Astrocyte (in vitro differentiated cells and primary cell): ENCODE measurements at regions not wholly inside any gene's neighbourhood (a gene's known extent, or its start where the extent isn't known, plus 50 kb on each side); places are given as distances from the start of the nearest gene placed in this dataset.

ENCODE experiments used
- EZH2 ChIP-seq: IDR thresholded peaks from 2 replicates; pipeline ENCODE4 v1.6.1; 2012; ENCODE audit warnings: mild to moderate bottlenecking, low read length, inconsistent platforms; ENCODE audit not compliant: insufficient read depth
- TF ChIP-seq, protein P1 (sequence below): IDR thresholded peaks from 2 replicates; pipeline ENCODE4 v1.5.1; 2011; ENCODE audit warnings: low read depth, mild to moderate bottlenecking, inconsistent platforms, low read length, moderate library complexity; ENCODE audit not compliant: insufficient read depth

DNA sequence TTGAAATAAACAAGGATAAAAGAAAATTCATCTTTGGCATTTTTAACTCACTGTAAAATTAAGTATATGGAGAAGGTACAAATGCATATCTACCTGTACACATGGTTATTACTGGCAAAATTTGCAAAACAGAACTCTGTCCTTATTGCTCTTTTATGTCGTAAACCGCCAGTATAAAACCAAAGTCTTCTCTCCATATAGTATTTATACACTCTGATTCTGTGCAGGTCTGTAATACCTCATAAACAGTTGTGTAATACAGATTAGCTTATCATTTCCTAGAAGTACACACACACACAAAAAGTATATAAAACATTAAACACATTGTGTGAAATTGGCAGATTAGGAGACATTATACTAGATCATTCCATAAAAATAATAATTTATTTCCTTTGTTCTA is 406.6 kb upstream of the ANO3 start:
- TF ChIP-seq, protein P1, sequence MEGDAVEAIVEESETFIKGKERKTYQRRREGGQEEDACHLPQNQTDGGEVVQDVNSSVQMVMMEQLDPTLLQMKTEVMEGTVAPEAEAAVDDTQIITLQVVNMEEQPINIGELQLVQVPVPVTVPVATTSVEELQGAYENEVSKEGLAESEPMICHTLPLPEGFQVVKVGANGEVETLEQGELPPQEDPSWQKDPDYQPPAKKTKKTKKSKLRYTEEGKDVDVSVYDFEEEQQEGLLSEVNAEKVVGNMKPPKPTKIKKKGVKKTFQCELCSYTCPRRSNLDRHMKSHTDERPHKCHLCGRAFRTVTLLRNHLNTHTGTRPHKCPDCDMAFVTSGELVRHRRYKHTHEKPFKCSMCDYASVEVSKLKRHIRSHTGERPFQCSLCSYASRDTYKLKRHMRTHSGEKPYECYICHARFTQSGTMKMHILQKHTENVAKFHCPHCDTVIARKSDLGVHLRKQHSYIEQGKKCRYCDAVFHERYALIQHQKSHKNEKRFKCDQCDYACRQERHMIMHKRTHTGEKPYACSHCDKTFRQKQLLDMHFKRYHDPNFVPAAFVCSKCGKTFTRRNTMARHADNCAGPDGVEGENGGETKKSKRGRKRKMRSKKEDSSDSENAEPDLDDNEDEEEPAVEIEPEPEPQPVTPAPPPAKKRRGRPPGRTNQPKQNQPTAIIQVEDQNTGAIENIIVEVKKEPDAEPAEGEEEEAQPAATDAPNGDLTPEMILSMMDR: no peak
- TF ChIP-seq EZH2: no peak
